PC-3 (cell line): ENCODE measurements at regions not wholly inside any gene's neighbourhood (a gene's known extent, or its start where the extent isn't known, plus 50 kb on each side); places are given as distances from the start of the nearest gene placed in this dataset.

Source experiments
- EZH2 ChIP-seq: fragments of 300-600 bp; sonication (generic); IDR thresholded peaks from one replicate; pipeline ENCODE4 v1.6.1; 2017; ENCODE audit warnings: antibody characterized with exemption, mild to moderate bottlenecking, low read length; ENCODE audit not compliant: unreplicated experiment
- EZH2phosphoT487 ChIP-seq: fragments of 300-600 bp; sonication (generic); IDR thresholded peaks from 2 replicates; pipeline ENCODE4 v1.6.1; 2018; ENCODE audit warnings: mild to moderate bottlenecking, antibody characterized with exemption, low read length, borderline replicate concordance
- TF ChIP-seq, protein P1 (sequence below): fragments of 300-600 bp; sonication (generic); conservative IDR thresholded peaks from 2 replicates; pipeline ENCODE4 v1.5.1; 2017; ENCODE audit warnings: antibody characterized with exemption, low read depth, mild to moderate bottlenecking, low read length

DNA sequence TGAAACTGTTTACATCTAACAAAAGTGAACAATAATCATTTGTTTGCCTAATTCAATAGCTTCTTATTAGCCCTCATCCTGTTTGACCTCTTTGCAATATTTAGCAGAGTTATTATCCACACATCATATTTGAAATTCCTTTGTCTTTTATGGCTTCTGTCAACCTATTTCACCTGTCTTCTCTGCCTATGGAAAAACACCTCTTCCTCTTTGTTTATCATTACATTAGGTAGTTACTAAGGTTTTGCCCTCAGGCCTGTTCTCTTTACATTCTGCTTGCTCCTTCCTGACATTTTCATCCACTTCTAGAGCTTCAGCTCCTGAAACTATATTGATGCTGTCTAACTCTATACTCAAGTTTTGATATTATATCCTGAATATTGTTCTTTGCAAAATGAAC, 183.0 kb downstream of the SUCNR1 start:
- TF ChIP-seq, protein P1, sequence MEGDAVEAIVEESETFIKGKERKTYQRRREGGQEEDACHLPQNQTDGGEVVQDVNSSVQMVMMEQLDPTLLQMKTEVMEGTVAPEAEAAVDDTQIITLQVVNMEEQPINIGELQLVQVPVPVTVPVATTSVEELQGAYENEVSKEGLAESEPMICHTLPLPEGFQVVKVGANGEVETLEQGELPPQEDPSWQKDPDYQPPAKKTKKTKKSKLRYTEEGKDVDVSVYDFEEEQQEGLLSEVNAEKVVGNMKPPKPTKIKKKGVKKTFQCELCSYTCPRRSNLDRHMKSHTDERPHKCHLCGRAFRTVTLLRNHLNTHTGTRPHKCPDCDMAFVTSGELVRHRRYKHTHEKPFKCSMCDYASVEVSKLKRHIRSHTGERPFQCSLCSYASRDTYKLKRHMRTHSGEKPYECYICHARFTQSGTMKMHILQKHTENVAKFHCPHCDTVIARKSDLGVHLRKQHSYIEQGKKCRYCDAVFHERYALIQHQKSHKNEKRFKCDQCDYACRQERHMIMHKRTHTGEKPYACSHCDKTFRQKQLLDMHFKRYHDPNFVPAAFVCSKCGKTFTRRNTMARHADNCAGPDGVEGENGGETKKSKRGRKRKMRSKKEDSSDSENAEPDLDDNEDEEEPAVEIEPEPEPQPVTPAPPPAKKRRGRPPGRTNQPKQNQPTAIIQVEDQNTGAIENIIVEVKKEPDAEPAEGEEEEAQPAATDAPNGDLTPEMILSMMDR: no peak
- TF ChIP-seq EZH2phosphoT487 (no peak), EZH2 (no peak)
